RWPE2 (cell line): ENCODE measurements at regions not wholly inside any gene's neighbourhood (a gene's known extent, or its start where the extent isn't known, plus 50 kb on each side); places are given as distances from the start of the nearest gene placed in this dataset.

Experiments
- ATAC-seq: fragments of 200-7000 bp; cut with Tn5 transposase; 3 replicates; pipeline ENCODE4 v1.9.1; 2021; ENCODE audit warnings: low read depth
- DNase-seq: peaks from one replicate; pipeline ENCODE4 v3.0.0-alpha.2; 2020; ENCODE audit warnings: low spot score
- H3K27ac ChIP-seq: fragments of 450-650 bp; 2 replicates; pipeline ENCODE4 v1.5.1; 2017; ENCODE audit warnings: mild to moderate bottlenecking; ENCODE audit not compliant: poor library complexity, severe bottlenecking
- H3K27me3 ChIP-seq: fragments of 250-450 bp; sonication (Bioruptor Pico); 2 replicates; pipeline ENCODE4 v1.5.1; 2021; ENCODE audit warnings: mild to moderate bottlenecking, moderate library complexity; ENCODE audit not compliant: insufficient read depth, poor library complexity, severe bottlenecking
- H3K36me3 ChIP-seq: fragments of 250-450 bp; sonication (Bioruptor Pico); 2 replicates; pipeline ENCODE4 v1.5.1; 2020; ENCODE audit warnings: low read depth, mild to moderate bottlenecking, moderate library complexity
- H3K4me1 ChIP-seq: fragments of 250-450 bp; sonication (Bioruptor Pico); 2 replicates; pipeline ENCODE4 v1.5.1; 2021; ENCODE audit warnings: mild to moderate bottlenecking, moderate library complexity; ENCODE audit not compliant: insufficient read depth, poor library complexity, severe bottlenecking
- H3K4me3 ChIP-seq: fragments of 250-450 bp; sonication (Bioruptor Pico); 2 replicates; pipeline ENCODE4 v1.5.1; 2021; ENCODE audit warnings: mild to moderate bottlenecking, moderate library complexity; ENCODE audit not compliant: severe bottlenecking
- H3K9me3 ChIP-seq: fragments of 250-450 bp; sonication (Bioruptor Pico); 2 replicates; pipeline ENCODE4 v1.5.1; 2021; ENCODE audit warnings: mild to moderate bottlenecking, moderate library complexity; ENCODE audit not compliant: severe bottlenecking
- CTCF ChIP-seq: fragments of 450-650 bp; IDR thresholded peaks from one replicate; pipeline ENCODE4 v1.5.1; 2017; ENCODE audit warnings: mild to moderate bottlenecking, moderate library complexity; ENCODE audit not compliant: poor library complexity, severe bottlenecking

DNA sequence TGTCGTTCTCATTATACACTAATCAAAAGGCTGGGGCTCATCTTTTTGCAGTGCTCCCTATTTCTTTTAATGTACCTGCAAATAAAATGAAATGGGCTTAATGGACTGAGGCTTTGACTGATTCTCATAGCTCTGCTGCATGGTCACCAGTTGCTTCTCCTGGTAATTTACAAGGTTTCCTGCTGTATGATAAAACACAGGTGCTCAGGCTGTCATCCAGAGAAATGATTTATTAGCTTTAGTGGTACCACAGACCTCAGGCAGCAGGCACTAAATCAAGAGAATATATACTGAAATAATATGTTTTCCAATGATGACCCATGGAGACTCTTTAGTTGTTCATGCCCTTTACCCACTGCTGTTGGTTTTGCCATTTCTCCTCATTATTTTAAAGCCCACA is 137.7 kb downstream of the C4orf33 start:
- DNase-seq, result no peak
- Histone ChIP-seq H3K27me3 (no peaks in the 10 kb centered on the region), H3K4me1 (no peaks in the 10 kb centered on the region), H3K36me3 (no peaks in the 10 kb centered on the region), H3K27ac (no peak overlapping the region), H3K4me3 (no peak overlapping the region), H3K9me3 (no peaks in the 10 kb centered on the region)
- no peak for TF ChIP-seq CTCF
- no peak for ATAC-seq

- DNase-seq, result no peak
- Histone ChIP-seq H3K27ac (no peak overlapping the region), H3K9me3 (no peaks in the 10 kb centered on the region), H3K4me1 (no peaks in the 10 kb centered on the region), H3K27me3 (no peaks in the 10 kb centered on the region), H3K36me3 (no peaks in the 10 kb centered on the region), H3K4me3 (no peak overlapping the region)
- no peak for ATAC-seq
- no peak for TF ChIP-seq CTCF
Measured at GRCh38 chr4:129236351-129236750, 140.4 kb downstream of the C4orf33 start.

- no peaks in the 10 kb centered on the region for H3K9me3 ChIP-seq
- DNase-seq (no peak), ATAC-seq (no peak; the same call in 2 of the 3 replicates)
- no peaks in the 10 kb centered on the region for H3K4me1 ChIP-seq
- no peaks in the 10 kb centered on the region for H3K27me3 ChIP-seq
- no peak for TF ChIP-seq CTCF
- no peak overlapping the region for H3K27ac ChIP-seq
- no peak overlapping the region for H3K4me3 ChIP-seq
- no peaks in the 10 kb centered on the region for H3K36me3 ChIP-seq
Measured at GRCh38 chr4:129239088-129239487, 143.1 kb downstream of the C4orf33 start.

- Histone ChIP-seq H3K27ac (no peak overlapping the region), H3K9me3 (no peaks in the 10 kb centered on the region), H3K4me3 (no peak overlapping the region), H3K27me3 (no peaks in the 10 kb centered on the region), H3K36me3 (no peaks in the 10 kb centered on the region), H3K4me1 (no peaks in the 10 kb centered on the region)
- no peak for DNase-seq
- no peak for ATAC-seq
- TF ChIP-seq CTCF, result no peak
Measured at GRCh38 chr4:129240816-129241215, 144.9 kb downstream of the C4orf33 start.

- Histone ChIP-seq H3K27me3 (peaks cover 5% of the 10 kb centered on the region), H3K4me1 (no peaks in the 10 kb centered on the region), H3K27ac (no peak overlapping the region), H3K9me3 (no peaks in the 10 kb centered on the region), H3K36me3 (no peaks in the 10 kb centered on the region), H3K4me3 (no peak overlapping the region)
- DNase-seq (no peak), ATAC-seq (no peak)
- TF ChIP-seq CTCF, result no peak
Measured at GRCh38 chr4:129246145-129246544, 150.2 kb downstream of the C4orf33 start.
